Mesodermal cell (in vitro differentiated cells): ENCODE measurements at regions not wholly inside any gene's neighbourhood (a gene's known extent, or its start where the extent isn't known, plus 50 kb on each side); places are given as distances from the start of the nearest gene placed in this dataset.

ENCODE experiments used
- H3K27ac ChIP-seq: 2 replicates; pipeline ENCODE4 v1.7.0; 2013; ENCODE audit warnings: mild to moderate bottlenecking, low read depth, low read length, moderate library complexity; ENCODE audit not compliant: severe bottlenecking
- H3K36me3 ChIP-seq: 2 replicates; pipeline ENCODE4 v1.7.1; 2013; ENCODE audit warnings: mild to moderate bottlenecking, low read length, moderate library complexity; ENCODE audit not compliant: control insufficient read depth, insufficient read depth
- H3K4me1 ChIP-seq: one replicate; pipeline ENCODE4 v1.7.1; 2013; ENCODE audit warnings: mild to moderate bottlenecking, low read length; ENCODE audit not compliant: insufficient read depth, control insufficient read depth, poor library complexity, severe bottlenecking
- H3K4me3 ChIP-seq: 2 replicates; pipeline ENCODE4 v1.7.0; 2013; ENCODE audit warnings: low read length, control low read depth, mild to moderate bottlenecking; ENCODE audit not compliant: insufficient read depth, poor library complexity, severe bottlenecking; ENCODE audit errors: extremely low read depth
- H3K9me3 ChIP-seq: 2 replicates; pipeline ENCODE4 v1.7.1; 2013; ENCODE audit warnings: mild to moderate bottlenecking, low read length, moderate library complexity; ENCODE audit not compliant: control insufficient read depth
- WGBS, 2 experiments: methylation state at CpG; one replicate each; pipeline ENCODE4 v1.1.5; 2013; ENCODE audit warnings: missing lambda C conversion rate in 2 of 2; ENCODE audit not compliant: insufficient coverage in 2 of 2; 5-methylcytosine and 5-hydroxymethylcytosine counted together

DNA sequence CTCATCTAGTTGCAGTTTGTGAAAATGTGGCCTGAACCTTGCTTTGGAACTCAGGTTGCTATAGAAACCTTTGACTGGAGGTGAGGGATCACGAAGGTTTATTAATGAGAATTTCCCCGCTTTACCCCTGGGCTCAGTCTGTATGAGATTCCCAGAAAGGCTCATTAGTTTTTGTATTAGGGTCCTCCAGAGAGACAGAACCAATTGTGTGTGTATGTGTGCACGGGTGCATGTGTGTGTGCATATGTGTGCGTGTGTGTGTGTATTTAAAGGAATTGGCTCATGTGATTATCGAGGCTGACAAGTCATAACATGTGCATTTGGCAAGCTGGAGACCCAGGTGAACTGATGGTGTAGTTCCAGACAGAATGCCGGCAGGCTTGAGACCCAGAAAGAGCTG, 113.8 kb upstream of the DLX2 start:
- Histone ChIP-seq H3K4me3 (no peak overlapping the region), H3K27ac (no peak overlapping the region)

DNA sequence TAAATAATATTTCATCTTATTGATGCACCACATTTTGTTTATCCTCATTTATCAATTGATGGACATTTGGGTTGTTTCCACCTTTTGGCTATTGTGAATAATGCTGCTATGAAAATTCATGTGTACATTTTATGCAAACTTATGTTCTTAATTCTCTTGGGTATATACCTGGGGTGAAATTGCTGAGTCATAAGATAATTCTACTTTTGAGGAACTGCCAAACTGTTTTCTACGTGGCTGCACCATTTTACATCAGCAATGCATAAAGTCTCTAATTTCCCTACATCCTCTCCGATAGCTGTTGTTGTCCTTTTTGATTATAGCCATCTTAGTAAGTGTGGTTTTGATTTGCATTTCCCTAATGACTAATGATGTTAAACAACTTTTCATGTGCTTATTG, 116.5 kb upstream of the DLX2 start:
- no peak overlapping the region for H3K27ac ChIP-seq
- WGBS, 2 experiments: no CpG with 5 or more reads among the region's 2 CpGs
- no peak overlapping the region for H3K4me3 ChIP-seq

More for the DNA sequence above, 113.8 kb upstream of the DLX2 start:
- Histone ChIP-seq H3K9me3 (no peaks in the 10 kb centered on the region), H3K36me3 (no peaks in the 10 kb centered on the region), H3K4me1 (no peaks in the 10 kb centered on the region)
- 89 to 96% methylated on average over 6 of the region's 6 CpGs for WGBS, 2 experiments

DNA sequence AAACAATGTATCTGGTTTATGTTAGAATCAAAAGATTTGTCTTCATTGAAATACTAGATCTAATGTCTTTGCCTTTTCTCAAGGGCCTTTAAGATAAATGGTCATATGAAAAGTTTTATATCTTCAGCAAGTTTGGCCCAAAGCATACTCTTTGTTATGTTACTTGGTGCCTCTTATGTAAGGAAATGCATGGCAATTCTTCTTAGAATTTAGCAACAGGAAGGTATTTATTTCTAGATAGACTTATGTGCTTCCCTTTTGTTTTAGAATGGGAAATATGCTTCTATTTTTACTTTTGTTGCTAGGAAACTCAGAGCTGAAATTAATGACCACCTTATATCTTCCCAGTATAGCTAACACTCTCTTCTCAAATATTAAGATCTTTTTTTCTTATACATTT, 117.4 kb upstream of the DLX2 start:
- Histone ChIP-seq H3K27ac (no peak overlapping the region), H3K4me1 (no peaks in the 10 kb centered on the region), H3K36me3 (no peaks in the 10 kb centered on the region), H3K4me3 (no peak overlapping the region), H3K9me3 (no peaks in the 10 kb centered on the region)

More for the DNA sequence above, 116.5 kb upstream of the DLX2 start:
- H3K4me1 ChIP-seq: no peaks in the 10 kb centered on the region
- no peaks in the 10 kb centered on the region for H3K36me3 ChIP-seq
- no peaks in the 10 kb centered on the region for H3K9me3 ChIP-seq

- no peaks in the 10 kb centered on the region for H3K4me1 ChIP-seq
- no peaks in the 10 kb centered on the region for H3K36me3 ChIP-seq
- H3K27ac ChIP-seq: no peak overlapping the region
- H3K9me3 ChIP-seq: no peaks in the 10 kb centered on the region
- H3K4me3 ChIP-seq: no peak overlapping the region
- WGBS, 2 experiments: 82 to 91% methylated on average over 2 to 4 of the region's 5 CpGs
Observed at GRCh38 chr2:172223601-172224054, 120.9 kb upstream of the DLX2 start.

GRCh38 chr2:172225786-172226185, 123.1 kb upstream of the DLX2 start:
- Histone ChIP-seq H3K4me1 (no peaks in the 10 kb centered on the region), H3K27ac (no peak overlapping the region), H3K9me3 (no peaks in the 10 kb centered on the region), H3K4me3 (no peak overlapping the region), H3K36me3 (no peaks in the 10 kb centered on the region)
- WGBS, 2 experiments: 92 to 100% methylated on average over 2 to 3 of the region's 3 CpGs

- H3K4me3 ChIP-seq: no peak overlapping the region
- no peaks in the 10 kb centered on the region for H3K9me3 ChIP-seq
- 93% methylated on average over 3 of the region's 9 CpGs; no CpG with 5 or more reads in 1 of the 2 experiments for whole genome bisulfite sequencing, 2 experiments
- peaks cover 4% of the 10 kb centered on the region for H3K4me1 ChIP-seq
- no peaks in the 10 kb centered on the region for H3K36me3 ChIP-seq
- no peak overlapping the region for H3K27ac ChIP-seq
Observed at GRCh38 chr2:172226244-172227061, 123.8 kb upstream of the DLX2 start.

DNA sequence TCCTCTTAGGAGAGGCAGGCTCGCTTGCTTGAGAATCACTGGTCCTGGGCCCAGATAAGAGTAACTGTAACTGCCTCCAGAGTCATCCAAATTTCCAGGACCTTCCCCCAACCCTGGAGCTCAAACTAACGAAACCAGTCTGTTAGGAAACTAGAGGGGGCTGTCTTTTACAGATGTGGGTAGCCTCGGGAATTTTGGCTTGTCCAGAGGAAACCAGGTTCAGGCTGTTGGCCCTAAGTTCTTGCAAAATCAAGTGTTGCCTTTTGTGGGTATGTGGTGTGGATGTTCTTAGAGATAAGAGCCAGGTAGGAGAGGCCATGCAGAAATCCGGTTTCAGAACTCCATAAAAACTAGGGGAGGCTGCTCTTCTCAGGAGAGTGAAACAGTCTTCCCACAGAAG, 125.0 kb upstream of the DLX2 start:
- peaks cover 13% of the 10 kb centered on the region for H3K4me1 ChIP-seq
- no peaks in the 10 kb centered on the region for H3K9me3 ChIP-seq
- no peaks in the 10 kb centered on the region for H3K36me3 ChIP-seq
- WGBS, 2 experiments: 94 to 100% methylated on average over 2 to 3 of the region's 4 CpGs
- H3K4me3 ChIP-seq: no peak overlapping the region
- no peak overlapping the region for H3K27ac ChIP-seq

GRCh38 chr2:172228177-172228808, 125.6 kb upstream of the DLX2 start:
- Histone ChIP-seq H3K4me3 (no peak overlapping the region), H3K9me3 (no peaks in the 10 kb centered on the region), H3K4me1 (peaks cover 18% of the 10 kb centered on the region), H3K36me3 (no peaks in the 10 kb centered on the region), H3K27ac (no peak overlapping the region)
- WGBS, 2 experiments: 98 to 99% methylated on average over 7 to 8 of the region's 10 CpGs

GRCh38 chr2:172229125-172229524, 126.4 kb upstream of the DLX2 start:
- 93 to 94% methylated on average over 3 to 4 of the region's 4 CpGs for WGBS, 2 experiments
- Histone ChIP-seq H3K27ac (no peak overlapping the region), H3K36me3 (no peaks in the 10 kb centered on the region), H3K4me3 (no peak overlapping the region), H3K4me1 (peaks cover 18% of the 10 kb centered on the region), H3K9me3 (no peaks in the 10 kb centered on the region)

DNA sequence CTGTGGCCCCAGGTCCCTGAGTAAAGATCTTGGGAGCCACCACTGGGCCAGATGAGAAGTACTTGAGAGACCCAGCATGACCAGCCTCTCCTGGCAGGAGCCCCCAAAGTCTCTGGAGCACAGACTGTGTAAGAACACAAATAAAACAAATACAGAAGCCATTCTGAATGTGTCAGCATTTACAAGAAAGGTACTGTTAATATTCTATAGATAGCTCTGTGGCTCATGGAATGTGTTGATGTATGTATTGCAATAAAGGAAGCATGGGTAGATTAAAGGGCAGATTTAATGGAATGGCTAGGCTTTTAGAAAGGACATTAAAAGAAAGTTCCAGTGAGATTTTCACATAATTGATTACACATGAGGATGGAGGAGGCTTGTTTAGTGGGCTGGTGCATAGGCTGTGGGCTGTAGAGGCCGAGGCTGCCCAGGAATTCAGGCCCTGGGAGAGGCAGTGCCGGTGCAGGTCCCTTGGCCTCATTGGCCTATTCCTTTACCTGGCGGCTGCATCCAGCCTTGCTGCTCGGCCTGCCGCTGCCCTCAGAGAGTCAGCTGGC, 127.7 kb upstream of the DLX2 start:
- H3K27ac ChIP-seq: no peak overlapping the region
- 75 to 81% methylated on average over 3 to 5 of the region's 5 CpGs for WGBS, 2 experiments

More for the DNA sequence above, 127.7 kb upstream of the DLX2 start:
- H3K4me3 ChIP-seq: no peak overlapping the region
- no peaks in the 10 kb centered on the region for H3K9me3 ChIP-seq
- H3K4me1 ChIP-seq: peaks cover 18% of the 10 kb centered on the region
- no peaks in the 10 kb centered on the region for H3K36me3 ChIP-seq
